Smooth muscle cell (in vitro differentiated cells): ENCODE measurements at regions not wholly inside any gene's neighbourhood (a gene's known extent, or its start where the extent isn't known, plus 50 kb on each side); places are given as distances from the start of the nearest gene placed in this dataset.
A peak's percentile ranks its signal among the peaks of the same experiment; 100 is the strongest.

Experiments used
- DNase-seq: peaks from one replicate; lab custom pipeline; 2025; ENCODE audit not compliant: unreplicated experiment; lab: John Stamatoyannopoulos, UW
- H2AFZ ChIP-seq: fragments of 200-600 bp; sonication (generic); 2 replicates; pipeline ENCODE4 v1.6.0; 2016; ENCODE audit warnings: antibody characterized with exemption, low read depth, mild to moderate bottlenecking
- H3F3A ChIP-seq: fragments of 200-600 bp; sonication (generic); 2 replicates; pipeline ENCODE4 v1.6.0; 2017; ENCODE audit warnings: antibody characterized with exemption, low read depth
- H3K27ac ChIP-seq: fragments of 200-600 bp; sonication (generic); 2 replicates; pipeline ENCODE4 v1.5.1; 2016; ENCODE audit warnings: low read depth, mild to moderate bottlenecking
- H3K27me3 ChIP-seq: fragments of 200-600 bp; sonication (generic); 2 replicates; pipeline ENCODE4 v1.6.1; 2016; ENCODE audit warnings: low read depth, mild to moderate bottlenecking
- H3K36me3 ChIP-seq: fragments of 200-600 bp; sonication (generic); 2 replicates; pipeline ENCODE4 v1.5.1; 2016; ENCODE audit warnings: low read depth
- H3K4me1 ChIP-seq: fragments of 200-600 bp; sonication (generic); 2 replicates; pipeline ENCODE4 v1.5.1; 2016; ENCODE audit warnings: low read depth
- H3K4me2 ChIP-seq: fragments of 200-600 bp; sonication (generic); 2 replicates; pipeline ENCODE4 v1.6.0; 2016; ENCODE audit warnings: mild to moderate bottlenecking
- H3K4me3 ChIP-seq: fragments of 200-600 bp; sonication (generic); 2 replicates; pipeline ENCODE4 v1.5.1; 2016; ENCODE audit warnings: mild to moderate bottlenecking
- H3K79me2 ChIP-seq: fragments of 200-600 bp; sonication (generic); 2 replicates; pipeline ENCODE4 v1.6.0; 2016; ENCODE audit warnings: low read depth, mild to moderate bottlenecking
- H3K9ac ChIP-seq: fragments of 200-600 bp; sonication (generic); 2 replicates; pipeline ENCODE4 v1.6.0; 2016; ENCODE audit warnings: low read depth
- H3K9me3 ChIP-seq: fragments of 200-600 bp; sonication (generic); replicated peaks from 2 replicates; pipeline ENCODE4 v1.5.1; 2016; ENCODE audit warnings: low read depth
- H4K20me1 ChIP-seq: fragments of 200-600 bp; sonication (generic); 2 replicates; pipeline ENCODE4 v1.6.0; 2016; ENCODE audit warnings: low read depth
- WGBS: methylation state at CpG from one replicate; pipeline ENCODE4 v1.1.7; 2016; ENCODE audit warnings: low lambda C conversion rate; 5-methylcytosine and 5-hydroxymethylcytosine counted together
- TF ChIP-seq, protein P1 (sequence below): fragments of 200-600 bp; sonication (generic); IDR thresholded peaks from 2 replicates; pipeline ENCODE4 v1.5.1; 2017; ENCODE audit warnings: borderline replicate concordance, mild to moderate bottlenecking, antibody characterized with exemption; ENCODE audit not compliant: insufficient read depth, poor library complexity, severe bottlenecking

GRCh38 chr3:163786416-163786815, 1291.9 kb downstream of the SI start:
- Histone ChIP-seq H3K9me3 (no peaks in the 10 kb centered on the region), H3K9ac (no peak overlapping the region), H3K79me2 (no peaks in the 10 kb centered on the region), H3K4me2 (no peak overlapping the region), H3K4me1 (no peaks in the 10 kb centered on the region), H2AFZ (no peak overlapping the region), H3K36me3 (no peaks in the 10 kb centered on the region), H3K27me3 (no peaks in the 10 kb centered on the region), H3K27ac (no peak overlapping the region), H3K4me3 (no peak overlapping the region), H4K20me1 (no peaks in the 10 kb centered on the region), H3F3A (no peaks in the 10 kb centered on the region)
- DNase-seq = no peak
- WGBS = 88% methylated on average over 2 of the region's 2 CpGs
- TF ChIP-seq, protein P1, sequence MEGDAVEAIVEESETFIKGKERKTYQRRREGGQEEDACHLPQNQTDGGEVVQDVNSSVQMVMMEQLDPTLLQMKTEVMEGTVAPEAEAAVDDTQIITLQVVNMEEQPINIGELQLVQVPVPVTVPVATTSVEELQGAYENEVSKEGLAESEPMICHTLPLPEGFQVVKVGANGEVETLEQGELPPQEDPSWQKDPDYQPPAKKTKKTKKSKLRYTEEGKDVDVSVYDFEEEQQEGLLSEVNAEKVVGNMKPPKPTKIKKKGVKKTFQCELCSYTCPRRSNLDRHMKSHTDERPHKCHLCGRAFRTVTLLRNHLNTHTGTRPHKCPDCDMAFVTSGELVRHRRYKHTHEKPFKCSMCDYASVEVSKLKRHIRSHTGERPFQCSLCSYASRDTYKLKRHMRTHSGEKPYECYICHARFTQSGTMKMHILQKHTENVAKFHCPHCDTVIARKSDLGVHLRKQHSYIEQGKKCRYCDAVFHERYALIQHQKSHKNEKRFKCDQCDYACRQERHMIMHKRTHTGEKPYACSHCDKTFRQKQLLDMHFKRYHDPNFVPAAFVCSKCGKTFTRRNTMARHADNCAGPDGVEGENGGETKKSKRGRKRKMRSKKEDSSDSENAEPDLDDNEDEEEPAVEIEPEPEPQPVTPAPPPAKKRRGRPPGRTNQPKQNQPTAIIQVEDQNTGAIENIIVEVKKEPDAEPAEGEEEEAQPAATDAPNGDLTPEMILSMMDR = no peak

DNA sequence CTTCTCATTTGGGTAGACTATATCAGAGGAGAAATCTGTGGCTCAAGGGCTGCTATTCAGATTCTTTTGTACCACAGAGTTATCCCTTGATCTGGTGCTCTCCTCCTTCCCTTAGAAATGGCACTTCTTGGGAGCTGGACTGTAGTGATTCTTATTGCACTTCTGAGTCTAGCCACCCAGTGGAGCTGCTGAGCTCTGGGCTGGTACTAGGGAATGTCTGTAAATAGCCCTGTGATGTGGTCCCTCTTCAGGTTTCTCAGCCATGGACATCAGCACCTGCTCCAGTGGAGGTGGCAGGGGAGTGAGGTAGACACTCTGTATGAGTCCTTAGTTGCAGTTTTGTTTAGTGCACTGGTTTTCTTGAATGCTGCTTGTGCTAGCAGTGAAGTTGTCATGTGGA, 1292.6 kb downstream of the SI start:
- H4K20me1 ChIP-seq = no peaks in the 10 kb centered on the region
- H3K27me3 ChIP-seq = no peaks in the 10 kb centered on the region
- no peak overlapping the region for H3K4me3 ChIP-seq
- no peaks in the 10 kb centered on the region for H3K79me2 ChIP-seq
- no peak overlapping the region for H3K4me2 ChIP-seq
- no peak overlapping the region for H2AFZ ChIP-seq
- H3K9me3 ChIP-seq = no peaks in the 10 kb centered on the region
- no peaks in the 10 kb centered on the region for H3K4me1 ChIP-seq
- TF ChIP-seq, protein P1 = peak; percentile 27
- H3K27ac ChIP-seq = no peak overlapping the region
- H3K9ac ChIP-seq = no peak overlapping the region
- DNase-seq = no peak
- H3K36me3 ChIP-seq = no peaks in the 10 kb centered on the region
- no peaks in the 10 kb centered on the region for H3F3A ChIP-seq

GRCh38 chr3:163779396-163780344, 1298.6 kb downstream of the SI start:
- Histone ChIP-seq H3K79me2 (no peaks in the 10 kb centered on the region), H3K27ac (no peak overlapping the region), H3K36me3 (no peaks in the 10 kb centered on the region), H3K4me1 (no peaks in the 10 kb centered on the region), H4K20me1 (no peaks in the 10 kb centered on the region), H3K9ac (no peak overlapping the region), H3F3A (no peaks in the 10 kb centered on the region), H3K9me3 (no peaks in the 10 kb centered on the region), H3K4me2 (no peak overlapping the region), H3K4me3 (no peak overlapping the region), H2AFZ (no peak overlapping the region), H3K27me3 (no peaks in the 10 kb centered on the region)
- 76% methylated on average over 13 of the region's 13 CpGs for WGBS
- TF ChIP-seq, protein P1 = no peak
- no peak for DNase-seq

DNA sequence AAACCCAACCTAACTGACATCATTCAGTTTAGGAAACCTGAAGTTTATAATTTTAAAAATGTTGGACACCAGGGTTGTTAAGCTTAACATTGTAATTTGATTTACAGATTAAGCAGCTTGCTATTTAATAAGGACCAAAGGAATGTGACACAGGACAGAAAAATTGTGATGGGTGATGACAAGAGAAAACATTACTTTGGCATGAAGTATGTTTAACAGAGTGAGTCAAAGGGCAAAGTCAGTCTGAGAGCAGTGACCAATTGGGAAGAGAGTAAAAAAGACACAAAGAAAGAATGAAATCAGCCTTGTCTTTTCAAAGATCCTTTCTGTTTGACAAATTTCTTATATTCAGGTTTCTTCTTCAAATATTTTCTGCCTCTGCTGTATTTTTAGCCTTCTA, 1301.6 kb downstream of the SI start:
- Histone ChIP-seq H4K20me1 (no peaks in the 10 kb centered on the region), H2AFZ (no peak overlapping the region), H3K4me3 (no peak overlapping the region), H3K9me3 (no peaks in the 10 kb centered on the region), H3K27ac (no peak overlapping the region), H3K9ac (no peak overlapping the region), H3K79me2 (no peaks in the 10 kb centered on the region), H3F3A (no peaks in the 10 kb centered on the region), H3K36me3 (no peaks in the 10 kb centered on the region), H3K27me3 (no peaks in the 10 kb centered on the region), H3K4me2 (no peak overlapping the region), H3K4me1 (no peaks in the 10 kb centered on the region)
- DNase-seq = no peak
- TF ChIP-seq, protein P1 = no peak
